ENCODE measurements at regions not wholly inside any gene's neighbourhood (a gene's known extent, or its start where the extent isn't known, plus 50 kb on each side); places are given as distances from the start of the nearest gene placed in this dataset.

- no peak for TF ChIP-seq CTCF (IDR thresholded peaks at IDR 0.05)
- no peak for TF ChIP-seq EP300 (IDR thresholded peaks at IDR 0.05)
- TF ChIP-seq POLR2A (IDR thresholded peaks at IDR 0.05): no peak
- no peak for TF ChIP-seq POLR2AphosphoS5 (IDR thresholded peaks at IDR 0.05)
Observed at GRCh38 chr15:87740655-87741344, 515.7 kb downstream of the NTRK3 start.
